Peyer's patch (tissue), 4 donors: ENCODE measurements at regions not wholly inside any gene's neighbourhood (a gene's known extent, or its start where the extent isn't known, plus 50 kb on each side); places are given as distances from the start of the nearest gene placed in this dataset.
"Not testable (repeated sequence)": the region's sequence is repeated elsewhere in the genome, so short reads cannot be mapped to it uniquely, and the experiment has no call there.

Source experiments
- POLR2A ChIP-seq, 2 donors: fragments of 450-650 bp; IDR thresholded peaks; one replicate each; pipeline ENCODE4 v1.5.1; 2017; ENCODE audit warnings: antibody characterized with exemption in 2 of 2, mild to moderate bottlenecking in 2 of 2, moderate library complexity in 2 of 2
- TF ChIP-seq, protein P1 (sequence below), 6 experiments: fragments of 450-650 bp in 4 of 6; fragments of 200-600 bp in 2 of 6; sonication (generic) in 1 of 6; IDR thresholded peaks; one replicate each; pipeline ENCODE4 v1.5.1; 2017 to 2019; ENCODE audit warnings: antibody characterized with exemption in 6 of 6, mild to moderate bottlenecking in 3 of 6, moderate library complexity in 1 of 6

DNA sequence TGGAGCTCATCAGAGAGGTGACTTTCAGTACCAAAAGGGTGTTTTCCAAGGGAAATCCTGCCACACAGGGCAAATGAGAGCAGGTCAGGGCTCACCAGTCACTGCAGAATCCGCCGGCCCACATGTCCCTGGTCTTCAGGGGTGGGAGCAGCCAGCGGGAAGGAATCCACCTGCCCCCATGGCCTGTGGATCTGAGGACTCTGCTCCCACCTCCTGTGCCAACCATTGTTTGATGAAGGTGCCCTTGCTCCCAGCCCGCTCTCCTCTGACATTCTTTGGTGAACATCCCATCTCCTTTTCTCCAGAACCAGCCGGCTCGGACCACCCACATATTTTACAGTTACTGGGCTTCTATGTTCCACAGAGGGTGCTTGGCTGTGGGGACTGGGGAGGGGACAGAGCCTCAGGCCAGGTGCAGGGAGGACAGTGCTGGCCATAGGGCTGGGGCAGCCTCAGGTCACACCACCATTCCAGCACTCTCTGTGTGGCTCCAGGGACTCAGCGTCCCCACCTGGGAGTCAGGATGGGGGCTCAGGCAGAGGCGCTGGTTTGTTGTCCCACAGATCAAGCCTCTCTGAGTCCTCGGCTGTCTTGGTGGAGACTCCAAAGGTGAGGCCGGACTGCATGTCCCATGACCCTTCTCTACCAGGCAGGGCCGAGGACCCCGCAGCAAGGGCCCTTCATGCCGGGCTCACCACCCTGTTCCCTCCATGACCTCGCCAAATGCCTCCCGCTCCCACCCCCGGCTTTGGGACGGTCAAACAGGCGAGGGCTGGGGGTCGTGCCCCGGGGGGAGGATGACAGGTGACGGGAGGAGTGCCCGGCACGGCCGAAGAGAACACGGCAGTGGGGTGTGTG lies 183.2 kb upstream of the ZNF469 start:
- not testable (repeated sequence) for TF ChIP-seq POLR2A (IDR thresholded peaks at IDR 0.05)
- TF ChIP-seq, protein P1, sequence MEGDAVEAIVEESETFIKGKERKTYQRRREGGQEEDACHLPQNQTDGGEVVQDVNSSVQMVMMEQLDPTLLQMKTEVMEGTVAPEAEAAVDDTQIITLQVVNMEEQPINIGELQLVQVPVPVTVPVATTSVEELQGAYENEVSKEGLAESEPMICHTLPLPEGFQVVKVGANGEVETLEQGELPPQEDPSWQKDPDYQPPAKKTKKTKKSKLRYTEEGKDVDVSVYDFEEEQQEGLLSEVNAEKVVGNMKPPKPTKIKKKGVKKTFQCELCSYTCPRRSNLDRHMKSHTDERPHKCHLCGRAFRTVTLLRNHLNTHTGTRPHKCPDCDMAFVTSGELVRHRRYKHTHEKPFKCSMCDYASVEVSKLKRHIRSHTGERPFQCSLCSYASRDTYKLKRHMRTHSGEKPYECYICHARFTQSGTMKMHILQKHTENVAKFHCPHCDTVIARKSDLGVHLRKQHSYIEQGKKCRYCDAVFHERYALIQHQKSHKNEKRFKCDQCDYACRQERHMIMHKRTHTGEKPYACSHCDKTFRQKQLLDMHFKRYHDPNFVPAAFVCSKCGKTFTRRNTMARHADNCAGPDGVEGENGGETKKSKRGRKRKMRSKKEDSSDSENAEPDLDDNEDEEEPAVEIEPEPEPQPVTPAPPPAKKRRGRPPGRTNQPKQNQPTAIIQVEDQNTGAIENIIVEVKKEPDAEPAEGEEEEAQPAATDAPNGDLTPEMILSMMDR (IDR thresholded peaks at IDR 0.05): not testable (repeated sequence)
